Endothelial cell of umbilical vein (primary cell): ENCODE measurements at regions not wholly inside any gene's neighbourhood (a gene's known extent, or its start where the extent isn't known, plus 50 kb on each side); places are given as distances from the start of the nearest gene placed in this dataset.

Experiments
- BruUV-seq: library from RNA; stranded (reverse); fragments of 400-500 nt; replicated peaks from 2 replicates; lab custom pipeline; 2021; lab: Mats Ljungman, UMichigan
- CTCF ChIA-PET: fragments of 300-600, 350-600 bp; sonication (Branson Sonifier 250); formaldehyde crosslinking; loops from one replicate; lab custom pipeline; 2021; ENCODE audit warnings: antibody characterized with exemption, inconsistent platforms; lab: Charles Lee
- POLR2A ChIA-PET: fragments of 300-600, 350-600 bp; sonication (Branson Sonifier 250); formaldehyde crosslinking; loops from one replicate; lab custom pipeline; 2021; ENCODE audit warnings: antibody characterized with exemption, inconsistent platforms; lab: Charles Lee
- DNase-seq: peaks from one replicate; pipeline ENCODE4 v3.0.0-alpha.2; 2011; ENCODE audit warnings: low read depth, low spot score
- FAIRE-seq: peaks from 2 replicates; lab custom pipeline; 2011; peaks lifted over from hg19 to GRCh38; lab: Jason Lieb, UNC
- H2AFZ ChIP-seq: 2 replicates; pipeline ENCODE4 v1.6.0; 2012; ENCODE audit warnings: low read depth, low read length, control low read depth, inconsistent platforms
- H3K27ac ChIP-seq: 2 replicates; pipeline ENCODE4 v1.5.1; 2011; ENCODE audit warnings: low read depth, mild to moderate bottlenecking, control low read depth, low read length, moderate library complexity; ENCODE audit not compliant: insufficient read depth
- H3K27me3 ChIP-seq, 2 experiments: 2 replicates each; pipeline versions ENCODE4 v1.6.0 to v1.6.1; 2011; ENCODE audit warnings: low read length in 2 of 2, mixed read lengths in 1 of 2; ENCODE audit not compliant: control insufficient read depth in 2 of 2, insufficient read depth in 2 of 2
- H3K36me3 ChIP-seq, 2 experiments: 2 replicates in 1 of 2; 3 replicates in 1 of 2; pipeline ENCODE4 v1.5.1; 2011; ENCODE audit warnings: low read length in 2 of 2, mild to moderate bottlenecking in 1 of 2, moderate library complexity in 1 of 2; ENCODE audit not compliant: control insufficient read depth in 2 of 2, insufficient read depth in 2 of 2; ENCODE audit errors: extremely low read depth in 1 of 2
- H3K4me1 ChIP-seq: 3 replicates; pipeline ENCODE4 v1.5.1; 2011; ENCODE audit warnings: mild to moderate bottlenecking, low read length; ENCODE audit not compliant: control insufficient read depth, insufficient read depth; ENCODE audit errors: extremely low read depth
- H3K4me2 ChIP-seq: 2 replicates; pipeline ENCODE4 v1.6.1; 2011; ENCODE audit warnings: low read length, control low read depth, mixed read lengths; ENCODE audit not compliant: insufficient read depth
- H3K4me3 ChIP-seq, 3 experiments: fragments of 200-600 bp in 1 of 3; sonication (generic), shearing (Covaris generic) in 1 of 3; replicated peaks in 1 of 3; 2 replicates each; pipeline ENCODE4 v1.5.1; 2011 to 2016; ENCODE audit warnings: control low read depth in 3 of 3, low read length in 3 of 3, mild to moderate bottlenecking in 2 of 3, inconsistent platforms in 1 of 3, low read depth in 1 of 3, moderate library complexity in 1 of 3; ENCODE audit not compliant: insufficient read depth in 1 of 3
- H3K79me2 ChIP-seq: 2 replicates; pipeline ENCODE4 v1.6.0; 2012; ENCODE audit warnings: low read length, inconsistent platforms; ENCODE audit not compliant: control insufficient read depth, insufficient read depth
- H3K9ac ChIP-seq: replicated peaks from 2 replicates; pipeline ENCODE3; 2011; ENCODE audit warnings: low read length, control low read depth; ENCODE audit not compliant: insufficient read depth; ENCODE audit errors: extremely low read depth
- H3K9me1 ChIP-seq: replicated peaks from 3 replicates; pipeline ENCODE4 v1.6.0; 2011; ENCODE audit warnings: mild to moderate bottlenecking, low read length; ENCODE audit not compliant: control insufficient read depth, insufficient read depth; ENCODE audit errors: extremely low read depth
- H3K9me3 ChIP-seq: replicated peaks from 2 replicates; pipeline ENCODE4 v1.5.1; 2012; ENCODE audit warnings: low read length, inconsistent platforms; ENCODE audit not compliant: control insufficient read depth, insufficient read depth
- H4K20me1 ChIP-seq: replicated peaks from 2 replicates; pipeline ENCODE3; 2011; ENCODE audit warnings: mild to moderate bottlenecking, low read length; ENCODE audit not compliant: control insufficient read depth, insufficient read depth; ENCODE audit errors: extremely low read depth
- CTCF ChIP-seq, 2 donors: IDR thresholded peaks; 1 replicate in 1 of 2; 2 replicates in 1 of 2; pipeline ENCODE4 v1.5.1; 2011; ENCODE audit warnings: low read length in 2 of 2, mild to moderate bottlenecking in 2 of 2, moderate library complexity in 2 of 2, control low read depth in 1 of 2, inconsistent platforms in 1 of 2, low read depth in 1 of 2; ENCODE audit not compliant: insufficient read depth in 1 of 2; ENCODE audit errors: extremely low read depth in 1 of 2
- EZH2 ChIP-seq: IDR thresholded peaks from 2 replicates; pipeline ENCODE4 v1.6.1; 2012; ENCODE audit warnings: borderline replicate concordance, low read depth, mild to moderate bottlenecking, moderate library complexity, low read length, inconsistent platforms; ENCODE audit not compliant: severe bottlenecking
- FOS ChIP-seq: IDR thresholded peaks from 2 replicates; pipeline ENCODE4 v1.6.1; 2011; ENCODE audit warnings: mild to moderate bottlenecking, low read length, moderate library complexity, borderline replicate concordance; ENCODE audit not compliant: insufficient read depth
- GATA2 ChIP-seq: IDR thresholded peaks from 2 replicates; pipeline ENCODE4 v1.7.0; 2011; ENCODE audit warnings: low read depth, mild to moderate bottlenecking, moderate library complexity, mixed read lengths, low read length; ENCODE audit not compliant: insufficient read length, insufficient read depth
- JUN ChIP-seq: IDR thresholded peaks from 2 replicates; pipeline ENCODE4 v1.6.1; 2011; ENCODE audit warnings: borderline replicate concordance, low read depth; ENCODE audit not compliant: insufficient read length, insufficient read depth
- MAX ChIP-seq: IDR thresholded peaks from 2 replicates; pipeline ENCODE4 v1.6.1; 2011; ENCODE audit not compliant: insufficient read depth, insufficient read length
- MYC ChIP-seq: IDR thresholded peaks from one replicate; pipeline ENCODE4 v1.6.1; 2011; ENCODE audit warnings: mild to moderate bottlenecking, low read depth, low read length
- POLR2A ChIP-seq: IDR thresholded peaks from 2 replicates; pipeline ENCODE4 v1.6.1; 2012; ENCODE audit warnings: low read depth, mild to moderate bottlenecking, control low read depth, low read length
- POLR2AphosphoS5 ChIP-seq: IDR thresholded peaks from 2 replicates; pipeline ENCODE4 v1.6.1; 2012; ENCODE audit warnings: low read depth, mild to moderate bottlenecking, control low read depth, low read length, moderate library complexity; ENCODE audit not compliant: insufficient read depth
- dilution Hi-C: fragments of 300-500 bp; cut with MboI; formaldehyde crosslinking; loops from one replicate; pipeline ENCODE4 v1.15.0; 2019; ENCODE audit warnings: low sequenced_read_pairs; ENCODE audit not compliant: extremely low pct_ligation_motif_present
- intact Hi-C: fragments of 100-400 bp; cut with micrococcal nuclease; formaldehyde crosslinking; loops from one replicate; pipeline ENCODE4 v1.10.0; 2022

GRCh38 chr3:74531491-74531890 lies 83.0 kb downstream of the CNTN3 start:
- Histone ChIP-seq H3K79me2 (no peaks in the 10 kb centered on the region), H3K4me2 (no peak overlapping the region), H3K4me1 (no peaks in the 10 kb centered on the region), H3K27ac (no peak overlapping the region), H3K9me3 (peaks cover 5% of the 10 kb centered on the region), H2AFZ (no peak overlapping the region), H4K20me1 (no peaks in the 10 kb centered on the region), H3K9me1 (no peaks in the 10 kb centered on the region), H3K9ac (no peak overlapping the region), H3K36me3 (no peaks in the 10 kb centered on the region), H3K4me3 (no peak overlapping the region), H3K27me3 (no peaks in the 10 kb centered on the region)
- DNase-seq, result no peak
- dilution Hi-C loops, result no loop called here
- no peak for TF ChIP-seq POLR2AphosphoS5
- TF ChIP-seq JUN, result no peak
- TF ChIP-seq EZH2, result no peak
- TF ChIP-seq MAX, result no peak
- no peak for TF ChIP-seq CTCF (IDR thresholded peaks at IDR 0.05; ENCODE audit: extremely low read depth in 1 of 2, insufficient read depth in 1 of 2, low read depth in 1 of 2, low read length in 2 of 2)
- no peak for TF ChIP-seq GATA2
- FAIRE-seq, result no peak
- BruUV-seq, result no TSS peak
- POLR2A ChIA-PET, result no interaction called here
- intact Hi-C loops, result no loop called here
- CTCF ChIA-PET, result no interaction called here

GRCh38 chr3:74529145-74529544 lies 85.3 kb downstream of the CNTN3 start:
- Histone ChIP-seq H3K36me3 (no peaks in the 10 kb centered on the region), H3K4me1 (no peaks in the 10 kb centered on the region), H2AFZ (no peak overlapping the region), H3K9me1 (no peaks in the 10 kb centered on the region), H3K79me2 (no peaks in the 10 kb centered on the region), H3K9me3 (peaks cover 3% of the 10 kb centered on the region), H3K4me3 (no peak overlapping the region), H3K4me2 (no peak overlapping the region), H4K20me1 (no peaks in the 10 kb centered on the region), H3K9ac (no peak overlapping the region), H3K27ac (no peak overlapping the region), H3K27me3 (no peaks in the 10 kb centered on the region)
- intact Hi-C loops (no loop called here), dilution Hi-C loops (no loop called here)
- CTCF ChIA-PET, result no interaction called here
- FAIRE-seq, result no peak
- TF ChIP-seq MYC (no peak), MAX (no peak), CTCF (IDR thresholded peaks at IDR 0.05; ENCODE audit: extremely low read depth in 1 of 2, insufficient read depth in 1 of 2, low read depth in 1 of 2, low read length in 2 of 2) (no peak), FOS (no peak), POLR2A (no peak), EZH2 (no peak), GATA2 (no peak), JUN (no peak), POLR2AphosphoS5 (no peak)
- no peak for DNase-seq
- POLR2A ChIA-PET, result no interaction called here
- BruUV-seq, result no TSS peak
